ENCODE measurements at regions not wholly inside any gene's neighbourhood (a gene's known extent, or its start where the extent isn't known, plus 50 kb on each side); places are given as distances from the start of the nearest gene placed in this dataset.

DNA sequence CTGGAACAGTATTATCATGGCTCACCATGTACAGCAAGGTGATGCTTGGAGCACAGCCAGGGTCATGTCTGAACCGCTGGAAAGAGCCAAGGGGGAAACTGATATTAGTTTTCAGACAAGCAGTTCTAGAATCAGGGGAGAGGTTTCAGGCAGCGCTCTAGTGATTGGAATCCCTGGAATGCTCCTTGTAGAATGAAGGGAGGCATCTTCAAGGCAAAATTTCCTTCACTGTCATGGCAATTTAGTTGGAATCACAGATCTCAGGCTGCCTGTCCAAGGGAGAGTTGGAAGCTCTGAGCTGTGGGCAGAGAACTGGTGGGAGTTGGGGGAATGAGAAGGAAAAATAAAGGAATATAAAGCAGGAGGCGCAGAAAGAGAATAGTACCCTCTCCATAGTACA is 737.1 kb downstream of the PTPRU start:
- no peak for DNase-seq (ENCODE audit: low spot score in 2 of 2)
- no peaks in the 10 kb centered on the region for H3K4me1 ChIP-seq
- H3K36me3 ChIP-seq = no peaks in the 10 kb centered on the region
- H3K27ac ChIP-seq = no peak overlapping the region
- H3K9me3 ChIP-seq = no peaks in the 10 kb centered on the region
- intact Hi-C loops (cut with DNase I; ENCODE audit: low total_unique reads) = no loop called here
- TF ChIP-seq CTCF (IDR thresholded peaks at IDR 0.05) = no peak
- no peak for TF ChIP-seq POLR2A (IDR thresholded peaks at IDR 0.05)
- no peak for TF ChIP-seq POLR2AphosphoS5 (IDR thresholded peaks at IDR 0.05)
- peaks cover 0 to 20% of the 10 kb centered on the region in 2 donors for H3K27me3 ChIP-seq
- no peak overlapping the region for H3K4me3 ChIP-seq

- Histone ChIP-seq H3K27ac (no peak overlapping the region), H3K4me1 (no peaks in the 10 kb centered on the region), H3K9me3 (no peaks in the 10 kb centered on the region), H3K27me3 (peaks cover 0 to 20% of the 10 kb centered on the region in 2 donors), H3K36me3 (no peaks in the 10 kb centered on the region), H3K4me3 (no peak overlapping the region)
- no peak for TF ChIP-seq POLR2A (IDR thresholded peaks at IDR 0.05)
- no peak for TF ChIP-seq CTCF (IDR thresholded peaks at IDR 0.05)
- TF ChIP-seq POLR2AphosphoS5 (IDR thresholded peaks at IDR 0.05) = no peak
- DNase-seq (ENCODE audit: low spot score in 2 of 2) = no peak
- intact Hi-C loops (cut with DNase I; ENCODE audit: low total_unique reads) = no loop called here
These were observed 736.2 kb downstream of the PTPRU start for GRCh38 chr1:29972421-29973053.

- Histone ChIP-seq H3K4me1 (no peaks in the 10 kb centered on the region), H3K27me3 (peaks cover 0 to 20% of the 10 kb centered on the region in 2 donors), H3K9me3 (no peaks in the 10 kb centered on the region), H3K4me3 (no peak overlapping the region), H3K27ac (no peak overlapping the region), H3K36me3 (no peaks in the 10 kb centered on the region)
- TF ChIP-seq POLR2AphosphoS5 (IDR thresholded peaks at IDR 0.05) (no peak), POLR2A (IDR thresholded peaks at IDR 0.05) (no peak), CTCF (IDR thresholded peaks at IDR 0.05) (no peak)
- intact Hi-C loops (cut with DNase I; ENCODE audit: low total_unique reads) = no loop called here
- DNase-seq (ENCODE audit: low spot score in 2 of 2) = no peak
These were observed 735.4 kb downstream of the PTPRU start for GRCh38 chr1:29971703-29972102.

DNA sequence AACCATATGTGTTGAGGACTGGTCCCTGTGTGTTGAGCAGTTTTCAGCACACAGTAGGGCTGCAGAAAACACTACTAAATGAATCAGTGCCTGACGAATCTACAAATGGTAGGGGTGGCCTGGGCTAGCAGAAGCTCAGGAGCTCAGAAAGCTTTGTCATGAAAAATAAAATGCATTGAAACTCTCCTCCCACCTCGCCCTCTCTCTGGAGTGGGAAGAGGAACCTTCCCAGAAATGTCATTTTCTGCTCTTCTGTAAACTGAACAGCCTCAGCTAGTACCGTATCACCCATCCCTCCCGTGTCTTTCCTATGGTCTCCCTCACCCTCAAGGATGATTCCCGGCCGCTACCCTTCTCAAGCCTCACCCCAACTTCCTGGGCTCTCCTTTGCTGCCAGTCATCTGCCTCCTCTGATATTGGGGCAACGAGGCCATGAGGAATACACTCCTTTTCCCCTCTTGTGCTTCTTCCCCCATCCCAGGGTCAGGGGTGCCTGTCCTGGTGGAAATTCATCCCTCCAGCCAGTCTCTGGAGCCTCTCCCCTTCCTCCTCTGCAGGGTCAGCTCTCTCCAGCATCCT is 734.5 kb downstream of the PTPRU start:
- Histone ChIP-seq H3K4me3 (no peak overlapping the region), H3K4me1 (no peaks in the 10 kb centered on the region), H3K27me3 (peaks cover 0 to 26% of the 10 kb centered on the region in 2 donors), H3K9me3 (no peaks in the 10 kb centered on the region), H3K36me3 (no peaks in the 10 kb centered on the region), H3K27ac (no peak overlapping the region)
- DNase-seq (ENCODE audit: low spot score in 2 of 2) = no peak
- intact Hi-C loops (cut with DNase I; ENCODE audit: low total_unique reads) = no loop called here
- TF ChIP-seq POLR2AphosphoS5 (IDR thresholded peaks at IDR 0.05) (no peak), CTCF (IDR thresholded peaks at IDR 0.05) (no peak), POLR2A (IDR thresholded peaks at IDR 0.05) (no peak)

DNA sequence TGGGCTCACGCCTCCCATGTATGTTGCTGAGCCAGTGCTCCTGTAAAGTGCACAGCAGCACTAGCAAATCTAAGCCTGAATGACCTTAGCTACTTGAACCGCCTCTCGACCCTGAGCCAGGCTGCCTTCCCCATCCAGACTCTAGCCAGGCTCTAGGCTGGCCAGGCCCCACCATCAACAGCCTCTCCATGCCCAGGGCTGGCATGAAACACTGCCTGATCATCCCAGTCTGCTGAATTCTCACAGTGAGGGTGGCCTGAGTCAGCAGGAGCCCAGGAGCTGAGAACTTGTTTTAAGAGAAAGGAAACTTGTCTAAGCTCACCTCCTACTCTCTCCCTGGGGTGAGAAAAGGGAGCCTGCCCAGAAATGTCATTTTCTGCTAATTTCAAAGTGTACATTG is 733.3 kb downstream of the PTPRU start:
- Histone ChIP-seq H3K4me1 (no peaks in the 10 kb centered on the region), H3K36me3 (no peaks in the 10 kb centered on the region), H3K4me3 (no peak overlapping the region), H3K27ac (no peak overlapping the region), H3K27me3 (peaks cover 0 to 35% of the 10 kb centered on the region in 2 donors), H3K9me3 (no peaks in the 10 kb centered on the region)
- intact Hi-C loops (cut with DNase I; ENCODE audit: low total_unique reads) = no loop called here
- TF ChIP-seq CTCF (IDR thresholded peaks at IDR 0.05) (no peak), POLR2A (IDR thresholded peaks at IDR 0.05) (no peak), POLR2AphosphoS5 (IDR thresholded peaks at IDR 0.05) (no peak)
- no peak for DNase-seq (ENCODE audit: low spot score in 2 of 2)
